H1 (cell line): ENCODE measurements at regions not wholly inside any gene's neighbourhood (a gene's known extent, or its start where the extent isn't known, plus 50 kb on each side); places are given as distances from the start of the nearest gene placed in this dataset.

Source experiments
- BRCA1 ChIP-seq: IDR thresholded peaks from 2 replicates; pipeline ENCODE4 v1.6.1; 2012; ENCODE audit warnings: low read depth, low read length, improper control_type of control experiment
- CBX5 ChIP-seq: fragments of 300-800, 300-1000 bp; sonication (generic); IDR thresholded peaks from 2 replicates; pipeline ENCODE4 v1.7.1; 2016; ENCODE audit warnings: antibody characterized with exemption, low read length, low read depth
- CREB1 ChIP-seq: IDR thresholded peaks from 2 replicates; pipeline ENCODE4 v1.6.1; 2012; ENCODE audit warnings: inconsistent platforms
- CTCF ChIP-seq, 3 experiments: IDR thresholded peaks; 1 replicate in 2 of 3; 2 replicates in 1 of 3; pipeline versions ENCODE4 v1.5.1 to v1.6.1; 2011; ENCODE audit warnings: low read length in 3 of 3, mild to moderate bottlenecking in 3 of 3, inconsistent platforms in 2 of 3, low read depth in 1 of 3, moderate library complexity in 1 of 3; ENCODE audit not compliant: insufficient read depth in 1 of 3; ENCODE audit errors: control extremely low read depth in 1 of 3
- EGR1 ChIP-seq: IDR thresholded peaks from 2 replicates; pipeline ENCODE4 v1.6.1; 2011; ENCODE audit warnings: low read depth, low read length, borderline replicate concordance
- JUND ChIP-seq: IDR thresholded peaks from 2 replicates; pipeline ENCODE4 v1.6.1; 2011; ENCODE audit warnings: mild to moderate bottlenecking, improper control_type of control experiment, low read length
- PHF8 ChIP-seq: fragments of 200-600 bp; sonication (generic); conservative IDR thresholded peaks from 2 replicates; pipeline ENCODE4 v1.7.1; 2012; ENCODE audit warnings: low read depth, mild to moderate bottlenecking, inconsistent platforms, low read length, moderate library complexity
- POU5F1 ChIP-seq: IDR thresholded peaks from 2 replicates; pipeline ENCODE4 v1.6.1; 2011; ENCODE audit warnings: low read depth, mild to moderate bottlenecking, low read length, moderate library complexity
- SUZ12 ChIP-seq: fragments of 200-600 bp; sonication (generic); IDR thresholded peaks from 2 replicates; pipeline ENCODE4 v1.6.1; 2012; ENCODE audit warnings: mild to moderate bottlenecking, inconsistent platforms, low read length, moderate library complexity, mixed read lengths
- ZNF274 ChIP-seq: IDR thresholded peaks from 2 replicates; pipeline ENCODE4 v1.7.0; 2012; ENCODE audit warnings: low read length, borderline replicate concordance; ENCODE audit errors: extremely low read depth

DNA sequence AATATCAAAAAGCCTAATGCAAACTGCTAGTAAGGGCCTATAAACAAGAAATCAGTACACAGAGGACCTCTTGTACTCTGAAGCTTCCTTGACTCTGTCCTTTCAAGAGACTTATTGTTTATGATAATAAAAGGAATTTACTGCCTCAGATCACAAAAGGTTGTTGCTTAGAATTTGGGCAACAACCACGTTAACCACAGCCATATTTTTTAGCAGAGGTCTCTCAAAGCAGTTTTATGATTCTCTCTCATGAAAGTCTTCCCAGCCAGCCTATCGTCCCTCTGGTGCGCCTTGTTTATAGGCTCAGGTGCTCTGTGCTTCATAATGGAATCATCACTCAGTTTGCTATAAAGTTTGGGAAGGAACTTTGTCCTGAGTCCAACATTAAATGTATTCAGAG, 270.6 kb downstream of the RCHY1 start (continued):
- no peak for TF ChIP-seq JUND
- TF ChIP-seq SUZ12, result no peak
- TF ChIP-seq PHF8, result no peak
- no peak for TF ChIP-seq BRCA1
- TF ChIP-seq POU5F1, result no peak
- TF ChIP-seq CBX5, result no peak
- TF ChIP-seq ZNF274, result no peak
- no peak for TF ChIP-seq CREB1
- TF ChIP-seq EGR1, result no peak
- TF ChIP-seq CTCF (IDR thresholded peaks at IDR 0.05; ENCODE audit: control extremely low read depth in 1 of 3, insufficient read depth in 1 of 3, low read depth in 1 of 3, low read length in 3 of 3), result no peak
- TF ChIP-seq, all 59 proteins: peak for 0
